GM12865 (cell line): ENCODE measurements at regions not wholly inside any gene's neighbourhood (a gene's known extent, or its start where the extent isn't known, plus 50 kb on each side); places are given as distances from the start of the nearest gene placed in this dataset.

ENCODE experiments used
- DNase-seq: peaks from one replicate; pipeline ENCODE4 v3.0.0; 2010; ENCODE audit warnings: low read depth
- H3K4me3 ChIP-seq: 2 replicates; pipeline ENCODE4 v1.5.1; 2011; ENCODE audit warnings: mild to moderate bottlenecking, low read depth, low read length, control low read depth
- TF ChIP-seq, protein P1 (sequence below): IDR thresholded peaks from 2 replicates; pipeline ENCODE4 v1.5.1; 2011; ENCODE audit warnings: low read length, control low read depth, low read depth, inconsistent platforms; ENCODE audit not compliant: insufficient read depth; ENCODE audit errors: missing control alignments

DNA sequence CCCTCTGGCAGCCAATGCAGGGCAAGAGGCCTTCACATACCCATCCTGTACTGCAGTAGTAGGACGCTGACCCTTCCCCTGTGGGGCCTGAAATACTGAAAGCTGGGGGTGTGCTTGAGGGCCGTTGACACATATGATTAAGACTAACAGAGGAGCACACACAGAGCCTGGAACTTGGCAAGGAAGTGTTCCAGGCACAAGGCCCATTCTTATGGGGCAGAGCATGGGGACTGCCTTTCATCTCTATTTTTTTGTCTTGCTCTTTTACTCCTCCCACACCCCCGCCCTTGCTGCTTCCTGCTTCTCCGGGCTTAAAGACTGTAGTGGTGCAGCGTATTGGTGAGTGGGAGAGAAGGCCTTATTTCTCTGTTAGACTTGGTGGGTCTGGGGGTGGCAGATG is 137.4 kb downstream of the BACH1 start:
- H3K4me3 ChIP-seq = no peak overlapping the region
- TF ChIP-seq, protein P1, sequence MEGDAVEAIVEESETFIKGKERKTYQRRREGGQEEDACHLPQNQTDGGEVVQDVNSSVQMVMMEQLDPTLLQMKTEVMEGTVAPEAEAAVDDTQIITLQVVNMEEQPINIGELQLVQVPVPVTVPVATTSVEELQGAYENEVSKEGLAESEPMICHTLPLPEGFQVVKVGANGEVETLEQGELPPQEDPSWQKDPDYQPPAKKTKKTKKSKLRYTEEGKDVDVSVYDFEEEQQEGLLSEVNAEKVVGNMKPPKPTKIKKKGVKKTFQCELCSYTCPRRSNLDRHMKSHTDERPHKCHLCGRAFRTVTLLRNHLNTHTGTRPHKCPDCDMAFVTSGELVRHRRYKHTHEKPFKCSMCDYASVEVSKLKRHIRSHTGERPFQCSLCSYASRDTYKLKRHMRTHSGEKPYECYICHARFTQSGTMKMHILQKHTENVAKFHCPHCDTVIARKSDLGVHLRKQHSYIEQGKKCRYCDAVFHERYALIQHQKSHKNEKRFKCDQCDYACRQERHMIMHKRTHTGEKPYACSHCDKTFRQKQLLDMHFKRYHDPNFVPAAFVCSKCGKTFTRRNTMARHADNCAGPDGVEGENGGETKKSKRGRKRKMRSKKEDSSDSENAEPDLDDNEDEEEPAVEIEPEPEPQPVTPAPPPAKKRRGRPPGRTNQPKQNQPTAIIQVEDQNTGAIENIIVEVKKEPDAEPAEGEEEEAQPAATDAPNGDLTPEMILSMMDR = no peak
- no peak for DNase-seq

DNA sequence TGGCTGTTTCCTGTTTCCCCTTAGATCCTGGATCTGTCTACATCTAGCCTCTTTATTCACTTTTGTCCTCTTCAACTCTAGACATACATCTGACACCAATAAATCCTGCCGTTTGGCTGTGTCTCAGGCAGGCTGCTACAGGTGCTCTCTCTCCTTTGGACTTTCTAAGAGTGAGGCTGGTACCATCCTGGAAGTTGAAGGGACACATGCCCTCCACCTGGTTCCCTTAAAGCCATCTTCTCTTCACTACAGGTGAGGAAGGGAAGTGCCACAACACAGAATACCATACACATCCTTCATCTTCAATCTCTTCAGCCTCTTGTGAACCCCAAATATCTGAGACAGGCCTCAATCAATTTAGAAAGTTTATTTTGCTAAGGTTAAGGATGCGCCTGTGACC is 137.9 kb downstream of the BACH1 start:
- DNase-seq = no peak
- TF ChIP-seq, protein P1 = no peak
- H3K4me3 ChIP-seq = no peak overlapping the region

DNA sequence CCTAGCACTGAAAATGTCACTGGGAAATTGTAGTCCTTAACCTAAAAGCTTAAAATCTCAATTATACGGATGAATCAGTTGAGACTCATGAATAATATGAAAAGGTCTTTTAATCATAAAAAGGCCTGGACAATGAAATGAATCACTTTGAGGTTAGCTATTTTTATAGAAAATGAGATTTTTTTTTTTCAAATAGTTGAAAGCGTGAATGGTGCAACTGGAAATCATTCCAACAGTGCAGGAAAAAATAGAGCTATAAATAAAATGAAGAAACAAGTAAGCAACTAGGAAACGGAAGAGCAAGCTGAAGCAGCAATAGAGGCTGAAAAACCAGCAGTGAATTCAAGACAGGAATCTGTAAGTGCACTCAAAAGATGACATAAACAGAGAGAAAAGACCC is 142.9 kb downstream of the BACH1 start:
- TF ChIP-seq, protein P1 = no peak
- DNase-seq = no peak
- H3K4me3 ChIP-seq = no peak overlapping the region

DNA sequence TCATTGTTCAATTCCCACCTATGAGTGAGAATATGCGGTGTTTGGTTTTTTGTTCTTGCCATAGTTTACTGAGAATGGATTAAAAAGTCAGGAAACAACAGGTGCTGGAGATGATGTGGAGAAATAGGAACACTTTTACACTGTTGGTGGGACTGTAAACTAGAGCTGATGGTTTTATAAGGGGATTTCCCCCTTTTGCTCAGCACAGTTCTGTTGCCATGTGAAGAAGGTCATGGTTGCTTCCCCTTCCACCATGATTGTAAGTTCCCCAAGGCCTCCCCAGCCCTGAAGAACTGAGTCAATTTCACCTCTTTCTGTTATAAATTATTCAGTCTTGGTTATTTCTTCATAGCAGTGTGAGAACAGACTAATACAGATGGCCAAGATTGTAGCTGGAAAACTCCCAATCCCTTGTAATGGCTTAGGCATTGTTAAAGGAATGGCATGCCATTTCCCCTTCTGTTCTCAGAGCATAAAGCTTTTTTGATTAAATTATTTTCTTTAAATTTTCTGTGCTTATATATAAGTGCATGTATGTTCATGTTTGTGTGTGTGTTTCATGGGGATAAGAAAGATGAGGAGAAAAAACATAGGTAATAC is 144.8 kb downstream of the BACH1 start:
- DNase-seq = no peak
- H3K4me3 ChIP-seq = no peak overlapping the region
- TF ChIP-seq, protein P1 = no peak

DNA sequence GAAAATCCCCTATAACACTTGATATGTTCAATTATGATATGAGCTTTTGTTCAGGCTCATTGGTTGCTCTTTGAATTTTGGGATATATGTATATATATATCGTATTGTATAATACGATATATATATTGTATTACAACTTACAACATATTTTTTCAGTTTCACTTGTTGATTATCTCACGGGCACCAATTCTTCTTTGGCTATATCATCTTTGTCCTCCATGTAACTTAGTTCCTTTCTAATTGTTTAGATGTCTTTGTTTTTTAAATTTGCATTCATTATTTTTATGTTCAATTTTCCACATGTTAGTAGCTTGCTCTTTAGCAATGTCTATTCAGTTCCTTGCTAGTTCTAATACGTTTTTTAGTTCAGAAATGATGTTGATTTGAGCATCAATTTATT is 150.0 kb downstream of the BACH1 start:
- no peak for DNase-seq
- TF ChIP-seq, protein P1 = no peak
- H3K4me3 ChIP-seq = no peak overlapping the region

DNA sequence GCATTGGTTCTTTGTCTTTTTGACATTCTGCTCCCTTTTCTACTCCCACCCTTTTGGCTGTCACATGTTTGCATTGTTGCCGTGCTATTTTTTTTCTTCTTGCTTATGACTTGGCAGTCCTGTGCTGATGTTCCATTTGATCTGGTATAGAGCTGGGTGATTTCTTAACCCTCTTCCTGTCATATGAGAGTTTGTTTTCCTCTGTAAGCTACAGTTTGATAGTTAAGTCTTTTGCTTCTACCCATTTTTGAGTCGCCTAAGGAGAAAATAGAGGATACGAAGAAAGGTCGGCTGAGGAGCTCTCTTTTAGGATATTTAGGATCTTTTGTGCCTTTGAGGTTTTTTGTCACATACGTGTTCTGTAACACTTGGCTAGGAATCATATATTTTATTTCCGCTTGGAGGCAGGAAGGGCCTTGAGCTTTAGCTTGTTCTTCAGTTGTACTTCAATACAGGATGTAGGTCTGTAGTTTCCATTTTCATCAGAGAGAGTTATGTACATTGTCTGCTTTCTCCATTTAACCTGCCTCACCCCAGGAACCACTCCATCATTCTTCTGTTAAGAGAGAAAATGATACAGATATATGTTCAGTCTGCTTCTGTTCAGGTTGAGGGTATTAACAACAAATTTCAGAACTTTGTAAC is 150.7 kb downstream of the BACH1 start:
- no peak overlapping the region for H3K4me3 ChIP-seq
- no peak for DNase-seq
- TF ChIP-seq, protein P1 = no peak

DNA sequence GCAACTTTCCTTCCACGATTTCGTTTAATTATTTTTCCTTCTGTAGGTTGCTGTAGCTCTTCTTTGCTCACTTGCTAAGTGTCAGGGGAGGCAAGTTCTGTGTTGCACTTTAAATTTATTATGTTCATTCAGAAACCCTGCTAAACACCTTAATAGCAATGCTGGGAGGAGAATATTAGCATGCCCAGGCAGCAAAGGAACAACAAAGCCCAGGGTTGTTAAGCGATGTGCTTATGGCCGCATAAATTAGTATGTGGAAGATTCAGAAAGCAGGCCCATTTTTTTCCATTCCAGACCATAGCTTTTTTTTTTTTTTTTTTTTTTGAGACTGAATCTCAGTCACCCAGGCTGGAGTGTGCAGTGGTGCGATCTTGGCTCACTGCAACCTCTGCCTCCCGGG is 151.3 kb downstream of the BACH1 start:
- H3K4me3 ChIP-seq = no peak overlapping the region
- TF ChIP-seq, protein P1 = no peak
- DNase-seq = no peak
